Left lobe of liver (tissue), 2 donors: ENCODE measurements at regions not wholly inside any gene's neighbourhood (a gene's known extent, or its start where the extent isn't known, plus 50 kb on each side); places are given as distances from the start of the nearest gene placed in this dataset.

Experiments used
- ATAC-seq: fragments of 200-7000 bp; cut with Tn5 transposase; one replicate; pipeline ENCODE4 v1.9.1; 2020; ENCODE audit warnings: mild to moderate bottlenecking, moderate library complexity
- DNase-seq: peaks from one replicate; pipeline ENCODE4 v3.0.0-alpha.2; 2020; ENCODE audit warnings: low spot score
- donor health status: DM: no; HTN: no; CAD: no; lungs with moderate emphysema.
- donor health status: DM: no; HTN: yes; CAD: no.

- ATAC-seq (no peak), DNase-seq (no peak)
These were observed 969.7 kb downstream of the DCDC2C start for GRCh38 chr2:4673025-4673489.

- DNase-seq (no peak), ATAC-seq (no peak)
These were observed 970.6 kb downstream of the DCDC2C start for GRCh38 chr2:4674007-4674406.

DNA sequence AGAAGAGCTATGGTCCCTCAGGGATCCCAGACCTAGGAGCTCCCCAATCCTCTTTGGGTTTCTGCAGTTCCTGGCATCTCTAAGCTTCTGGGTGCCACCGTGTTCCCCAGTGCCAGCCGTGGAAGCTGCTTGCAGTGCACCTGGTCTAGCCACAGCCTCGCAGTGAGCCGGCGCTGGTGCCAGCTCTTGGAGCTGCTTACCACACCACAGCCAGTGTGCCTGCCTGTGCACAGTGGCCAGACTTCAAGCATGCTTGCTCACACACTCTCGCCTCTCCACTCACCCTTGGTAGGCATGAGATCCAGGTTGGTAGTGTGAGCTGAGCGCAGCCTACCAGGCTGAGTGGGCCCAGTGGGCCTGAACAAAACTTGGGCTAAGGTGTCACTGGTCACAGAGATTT, 971.9 kb downstream of the DCDC2C start:
- ATAC-seq (no peak), DNase-seq (no peak)

- DNase-seq, result no peak
- no peak for ATAC-seq
These were observed 975.6 kb downstream of the DCDC2C start for GRCh38 chr2:4678927-4679326.

- ATAC-seq (no peak), DNase-seq (no peak)
These were observed 976.0 kb downstream of the DCDC2C start for GRCh38 chr2:4679391-4679790.

GRCh38 chr2:4684921-4685320, 981.5 kb downstream of the DCDC2C start:
- no peak for DNase-seq
- no peak for ATAC-seq

DNA sequence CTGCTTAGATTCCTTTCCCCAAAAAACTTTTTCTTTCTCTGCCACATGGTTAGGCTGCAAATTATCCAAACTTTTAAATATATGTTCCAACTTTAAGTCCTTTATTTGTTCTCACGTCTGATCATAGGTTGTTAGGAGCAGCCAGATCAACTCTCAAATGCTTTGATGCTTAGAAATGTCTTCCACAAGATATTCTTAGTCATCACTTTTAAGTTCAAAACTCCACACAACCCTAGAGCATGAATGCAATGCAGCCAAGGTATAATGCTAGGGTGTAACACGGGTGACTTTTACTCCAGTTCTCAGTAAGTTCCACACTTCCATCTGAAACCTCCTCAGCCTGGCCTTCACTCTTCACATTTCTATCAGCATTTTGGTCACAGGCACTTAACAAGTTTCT, 987.5 kb downstream of the DCDC2C start:
- ATAC-seq (no peak), DNase-seq (no peak)

GRCh38 chr2:4693266-4693665, 989.9 kb downstream of the DCDC2C start:
- no peak for ATAC-seq

GRCh38 chr2:4695281-4695861, 992.0 kb downstream of the DCDC2C start:
- no peak for ATAC-seq
- DNase-seq, result no peak

More at GRCh38 chr2:4693266-4693665, 989.9 kb downstream of the DCDC2C start:
- DNase-seq, result no peak

GRCh38 chr2:4715065-4715464, 977.1 kb upstream of the SOX11 start:
- ATAC-seq, result no peak

DNA sequence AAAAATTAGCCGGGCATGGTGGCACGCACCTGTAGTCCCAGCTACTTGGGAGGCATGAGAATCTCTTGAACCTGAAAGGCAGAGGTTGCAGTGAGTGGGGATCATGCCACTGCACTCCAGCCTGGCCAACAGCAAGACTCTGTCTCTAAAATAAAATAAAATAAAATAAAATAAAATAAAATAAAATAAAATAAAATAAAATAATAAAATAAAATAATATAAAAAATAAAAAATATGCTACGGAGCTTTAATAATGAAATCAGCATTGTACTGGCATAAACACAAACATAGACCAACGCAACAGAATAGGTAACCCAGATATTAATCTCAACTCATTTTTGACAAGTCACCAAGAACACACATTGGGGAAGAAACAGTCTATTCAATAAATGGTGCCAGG, 973.4 kb upstream of the SOX11 start:
- no peak for DNase-seq
- no peak for ATAC-seq

More at GRCh38 chr2:4715065-4715464, 977.1 kb upstream of the SOX11 start:
- DNase-seq, result no peak

DNA sequence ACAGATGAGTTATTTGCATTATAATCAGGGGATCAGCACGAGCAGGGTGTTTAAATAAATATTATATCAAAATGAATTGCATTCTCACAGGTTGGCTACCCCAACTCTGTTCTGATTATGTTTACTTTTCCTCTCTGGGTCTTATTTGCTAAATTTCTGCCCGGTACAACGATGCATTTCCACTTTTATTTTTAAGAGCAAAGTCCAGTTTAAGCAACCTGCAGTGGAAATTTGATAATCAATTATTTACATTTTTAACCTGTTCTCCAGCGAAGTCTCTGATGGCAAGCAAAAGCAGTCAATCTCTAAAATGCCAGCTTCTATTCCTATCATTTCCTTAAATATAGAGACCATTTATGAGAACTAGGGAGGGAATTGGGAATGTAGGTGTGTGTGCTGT, 966.6 kb upstream of the SOX11 start:
- DNase-seq (no peak), ATAC-seq (no peak)

GRCh38 chr2:4732560-4732959, 959.6 kb upstream of the SOX11 start:
- no peak for DNase-seq

DNA sequence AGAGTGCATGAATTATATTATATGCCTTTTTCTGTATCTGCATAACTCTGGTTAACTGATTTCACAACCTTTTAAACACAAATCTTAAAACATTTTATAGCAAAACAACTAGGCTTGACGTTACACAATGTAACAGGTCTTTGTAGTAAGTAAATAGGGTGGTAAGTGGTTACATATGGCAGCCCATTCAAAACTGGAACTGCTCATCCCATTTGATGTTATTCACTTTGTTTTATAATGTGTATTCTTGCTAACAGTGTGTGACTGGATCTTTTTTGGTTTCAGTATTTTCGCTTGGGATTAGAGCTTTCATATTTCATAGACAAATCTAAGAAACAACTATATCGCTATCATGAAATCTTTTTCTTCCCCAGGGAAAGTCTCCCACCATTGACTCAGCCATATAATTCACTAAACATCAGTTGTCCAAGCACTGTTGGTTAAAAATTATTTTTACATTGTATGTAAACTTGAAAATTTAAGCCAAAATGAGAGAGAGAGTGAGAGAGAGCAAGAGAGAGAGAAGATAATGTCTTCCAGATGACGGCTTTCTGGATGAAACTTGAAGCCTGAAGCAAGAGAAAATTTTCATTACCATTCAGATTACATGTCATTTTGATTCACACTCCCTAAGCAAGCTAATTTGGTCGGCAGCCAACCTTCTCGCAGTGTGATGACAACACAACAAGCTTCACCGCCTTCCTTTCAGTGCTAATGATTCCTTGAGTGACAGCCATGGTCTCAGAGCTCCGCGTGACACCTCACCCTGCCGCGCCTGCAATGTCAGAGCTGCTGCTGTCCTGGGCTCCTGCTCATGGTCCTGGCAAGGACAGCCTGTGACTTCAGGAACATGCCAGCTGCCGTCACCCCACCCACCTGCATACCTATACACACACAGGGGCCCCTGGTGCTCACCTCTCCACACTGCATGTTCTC, 946.9 kb upstream of the SOX11 start:
- no peak for DNase-seq
- ATAC-seq, result no peak

More at GRCh38 chr2:4732560-4732959, 959.6 kb upstream of the SOX11 start:
- no peak for ATAC-seq

GRCh38 chr2:4753721-4754120, 938.5 kb upstream of the SOX11 start:
- no peak for ATAC-seq

GRCh38 chr2:4762951-4763376, 929.2 kb upstream of the SOX11 start:
- DNase-seq, result no peak
- no peak for ATAC-seq

More at GRCh38 chr2:4753721-4754120, 938.5 kb upstream of the SOX11 start:
- no peak for DNase-seq

DNA sequence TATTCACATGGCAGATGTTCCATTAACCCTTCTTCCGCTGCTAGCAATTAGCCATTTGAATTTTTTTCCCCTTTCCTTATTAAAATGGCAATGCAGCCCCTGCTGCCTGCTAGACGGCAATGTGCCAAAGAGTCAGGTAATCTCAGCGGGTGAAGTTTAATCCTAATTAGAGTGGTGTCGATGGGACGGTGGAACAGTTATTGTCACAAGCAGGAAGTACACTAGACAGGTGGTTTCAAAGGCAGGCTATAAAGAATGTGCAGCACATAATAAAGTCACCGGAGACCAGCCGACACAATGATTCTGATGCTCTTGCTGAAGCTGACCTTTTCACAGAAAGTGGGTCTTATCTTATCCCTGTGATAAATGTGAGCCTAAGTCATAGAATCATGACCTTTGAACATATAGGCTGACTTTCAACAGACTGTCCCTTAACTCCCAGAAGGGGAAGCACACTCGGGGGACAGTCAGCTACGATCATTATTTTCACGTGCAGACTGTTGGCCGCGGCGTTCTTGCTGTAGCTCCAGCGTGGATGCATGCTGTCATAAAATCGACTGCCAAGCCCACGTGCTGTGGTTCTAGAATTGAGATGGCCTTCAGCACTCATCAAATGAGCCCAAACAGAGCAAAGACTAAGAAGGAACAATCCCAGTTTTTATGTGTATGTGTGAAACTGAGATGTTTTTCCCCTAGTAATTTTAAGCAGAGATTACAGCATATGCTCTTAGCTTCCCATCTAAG, 926.2 kb upstream of the SOX11 start:
- no peak for DNase-seq
- no peak for ATAC-seq

- no peak for ATAC-seq
- no peak for DNase-seq
These were observed 916.5 kb upstream of the SOX11 start for GRCh38 chr2:4775668-4776067.

DNA sequence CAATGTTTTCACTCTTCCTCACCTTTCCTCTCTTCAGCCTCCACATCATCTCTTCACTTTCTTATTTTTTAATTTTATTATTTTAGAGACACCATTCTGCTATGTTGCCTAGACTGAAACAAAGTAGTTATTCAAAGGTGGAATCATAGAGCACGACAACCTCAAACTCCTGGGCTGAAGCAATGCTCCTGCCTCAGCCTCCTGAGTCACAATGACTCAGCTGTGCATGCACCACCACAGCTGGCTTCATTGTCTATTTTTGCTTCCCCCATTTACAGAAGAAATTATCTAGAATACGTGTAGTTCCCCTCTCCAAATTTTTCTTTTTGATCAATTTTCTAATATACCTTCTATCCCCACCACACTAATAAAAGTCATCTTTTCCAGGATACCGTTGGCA, 911.5 kb upstream of the SOX11 start:
- no peak for DNase-seq
- ATAC-seq, result no peak

- ATAC-seq (no peak), DNase-seq (no peak)
These were observed 909.5 kb upstream of the SOX11 start for GRCh38 chr2:4782647-4783046.

DNA sequence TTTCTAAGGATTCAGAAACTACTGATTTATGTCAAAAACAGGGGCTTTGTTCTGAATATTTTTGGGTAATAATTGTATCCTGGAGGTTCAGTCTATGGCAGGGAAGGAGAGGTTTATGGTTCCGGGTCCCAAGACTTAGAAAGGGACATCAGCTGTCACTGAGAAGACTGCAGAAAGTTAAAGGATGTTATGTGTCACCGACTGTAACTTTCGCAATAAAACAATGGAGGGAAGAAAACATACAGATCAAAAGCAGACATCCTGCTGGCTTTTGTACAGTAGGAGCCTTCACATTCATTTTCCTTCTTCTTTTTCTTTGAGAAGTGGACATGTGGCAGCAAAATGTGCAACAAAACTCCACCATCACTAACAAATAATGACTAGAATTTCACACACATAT, 900.7 kb upstream of the SOX11 start:
- no peak for ATAC-seq
- no peak for DNase-seq
